H1 (cell line): ENCODE measurements at regions not wholly inside any gene's neighbourhood (a gene's known extent, or its start where the extent isn't known, plus 50 kb on each side); places are given as distances from the start of the nearest gene placed in this dataset.

Source experiments
- CTCF ChIA-PET: fragments of 300-600 bp; sonication (Branson Sonifier 250); formaldehyde crosslinking; loops from one replicate; lab custom pipeline; 2021; ENCODE audit not compliant: partially characterized antibody; lab: Charles Lee
- POLR2A ChIA-PET: fragments of 300-600 bp; sonication (Branson Sonifier 250); formaldehyde crosslinking; loops from one replicate; lab custom pipeline; 2021; ENCODE audit warnings: inconsistent platforms; ENCODE audit not compliant: partially characterized antibody; lab: Charles Lee
- DNase-seq, 2 experiments: peaks; one replicate each; pipeline versions ENCODE4 v3.0.0 to v3.0.0-alpha.2; 2010 to 2022; ENCODE audit warnings: low spot score in 2 of 2, low read depth in 1 of 2, mixed read lengths in 1 of 2
- FAIRE-seq: peaks from 2 replicates; lab custom pipeline; 2011; peaks lifted over from hg19 to GRCh38; lab: Jason Lieb, UNC
- H2AFZ ChIP-seq: 2 replicates; pipeline ENCODE4 v1.8.1; 2012; ENCODE audit warnings: low read length, inconsistent platforms
- H2AK5ac ChIP-seq: 2 replicates; pipeline ENCODE4 v1.6.1; 2013; ENCODE audit warnings: low read depth, low read length
- H2BK120ac ChIP-seq: replicated peaks from 2 replicates; pipeline ENCODE3; 2013; ENCODE audit warnings: low read depth, low read length, inconsistent platforms
- H2BK12ac ChIP-seq: 2 replicates; pipeline ENCODE4 v1.6.1; 2013; ENCODE audit warnings: low read depth, low read length
- H2BK15ac ChIP-seq: 2 replicates; pipeline ENCODE4 v1.6.1; 2013; ENCODE audit warnings: low read length
- H2BK20ac ChIP-seq: 2 replicates; pipeline ENCODE4 v1.6.1; 2013; ENCODE audit warnings: low read length
- H2BK5ac ChIP-seq: 2 replicates; pipeline ENCODE4 v1.6.1; 2013; ENCODE audit warnings: low read depth, low read length
- H3K14ac ChIP-seq: 2 replicates; pipeline ENCODE4 v1.6.1; 2013; ENCODE audit warnings: inconsistent platforms; ENCODE audit not compliant: insufficient read length
- H3K18ac ChIP-seq: 2 replicates; pipeline ENCODE4 v1.6.1; 2013; ENCODE audit warnings: low read length; ENCODE audit errors: extremely low read depth
- H3K23ac ChIP-seq: 2 replicates; pipeline ENCODE4 v1.6.1; 2013; ENCODE audit warnings: inconsistent platforms; ENCODE audit not compliant: insufficient read length
- H3K23me2 ChIP-seq: 2 replicates; pipeline ENCODE4 v1.6.1; 2013; ENCODE audit warnings: low read depth, low read length
- H3K27ac ChIP-seq: 2 replicates; pipeline ENCODE4 v1.6.1; 2011; ENCODE audit warnings: low read depth, low read length, inconsistent platforms
- H3K27me3 ChIP-seq, 4 experiments: replicated peaks in 1 of 4; 1 replicate in 1 of 4; 2 replicates in 3 of 4; pipeline versions ENCODE4 v1.6.1 to v1.8.1; 2011 to 2013; ENCODE audit warnings: low read length in 3 of 4, mild to moderate bottlenecking in 3 of 4, inconsistent platforms in 2 of 4, mixed read lengths in 2 of 4, moderate library complexity in 1 of 4; ENCODE audit not compliant: control insufficient read depth in 3 of 4, insufficient read depth in 3 of 4; ENCODE audit errors: extremely low read depth in 1 of 4
- H3K36me3 ChIP-seq, 4 experiments: 2 replicates each; pipeline versions ENCODE4 v1.6.1 to v1.8.1; 2011 to 2013; ENCODE audit warnings: mild to moderate bottlenecking in 4 of 4, low read length in 3 of 4, moderate library complexity in 2 of 4, control low read depth in 1 of 4, inconsistent platforms in 1 of 4; ENCODE audit not compliant: insufficient read depth in 4 of 4, control insufficient read depth in 2 of 4
- H3K4ac ChIP-seq: replicated peaks from 2 replicates; pipeline ENCODE3; 2013; ENCODE audit warnings: low read length, low read depth, mixed read lengths, inconsistent platforms; ENCODE audit not compliant: insufficient read length
- H3K4me1 ChIP-seq, 4 experiments: replicated peaks in 1 of 4; 1 replicate in 1 of 4; 2 replicates in 3 of 4; pipeline versions ENCODE4 v1.6.1 to v1.8.1; 2011 to 2013; ENCODE audit warnings: low read length in 3 of 4, inconsistent platforms in 2 of 4, mixed read lengths in 1 of 4; ENCODE audit not compliant: insufficient read depth in 4 of 4, control insufficient read depth in 3 of 4
- H3K4me2 ChIP-seq, 2 experiments: 2 replicates each; pipeline versions ENCODE4 v1.6.1 to v1.8.1; 2011 to 2013; ENCODE audit warnings: low read depth in 2 of 2, low read length in 2 of 2, control low read depth in 1 of 2, inconsistent platforms in 1 of 2, mild to moderate bottlenecking in 1 of 2; ENCODE audit not compliant: insufficient read depth in 1 of 2
- H3K4me3 ChIP-seq, 4 experiments: fragments of 200-600, 300-600 bp in 1 of 4; sonication (generic), shearing (Covaris generic), sonication (Bioruptor Twin) in 1 of 4; 2 replicates each; pipeline versions ENCODE4 v1.5.1 to v1.8.1; 2011 to 2016; ENCODE audit warnings: low read length in 4 of 4, low read depth in 3 of 4, control low read depth in 2 of 4, inconsistent platforms in 2 of 4, mild to moderate bottlenecking in 2 of 4, mixed read lengths in 1 of 4, moderate library complexity in 1 of 4; ENCODE audit not compliant: insufficient read depth in 2 of 4; ENCODE audit errors: extremely low read depth in 1 of 4
- H3K56ac ChIP-seq: replicated peaks from 2 replicates; pipeline ENCODE3; 2013; ENCODE audit warnings: low read depth, mild to moderate bottlenecking, mixed read lengths, low read length, inconsistent platforms; ENCODE audit not compliant: insufficient read length
- H3K79me1 ChIP-seq: 2 replicates; pipeline ENCODE4 v1.6.1; 2013; ENCODE audit warnings: low read depth, low read length, control low read depth
- H3K79me2 ChIP-seq, 2 experiments: 2 replicates each; pipeline versions ENCODE4 v1.6.1 to v1.8.1; 2012 to 2013; ENCODE audit warnings: low read length in 2 of 2, mild to moderate bottlenecking in 2 of 2, inconsistent platforms in 1 of 2; ENCODE audit not compliant: insufficient read depth in 2 of 2, control insufficient read depth in 1 of 2
- H3K9ac ChIP-seq, 4 experiments: replicated peaks in 1 of 4; 1 replicate in 1 of 4; 2 replicates in 3 of 4; pipeline versions ENCODE4 v1.6.1 to v1.8.1; 2011 to 2013; ENCODE audit warnings: low read depth in 3 of 4, low read length in 3 of 4, control low read depth in 2 of 4, mild to moderate bottlenecking in 2 of 4, moderate library complexity in 2 of 4, inconsistent platforms in 1 of 4; ENCODE audit errors: extremely low read depth in 1 of 4
- H3K9me3 ChIP-seq, 2 experiments: 2 replicates each; pipeline versions ENCODE4 v1.6.1 to v1.8.1; 2012 to 2013; ENCODE audit warnings: mild to moderate bottlenecking in 2 of 2, moderate library complexity in 2 of 2, control low read depth in 1 of 2, inconsistent platforms in 1 of 2, low read depth in 1 of 2, low read length in 1 of 2, mixed read lengths in 1 of 2; ENCODE audit not compliant: insufficient read depth in 2 of 2
- H4K20me1 ChIP-seq, 2 experiments: replicated peaks in 1 of 2; 2 replicates each; pipeline versions ENCODE3 to v1.8.1; 2011 to 2013; ENCODE audit warnings: inconsistent platforms in 2 of 2, low read length in 2 of 2, mild to moderate bottlenecking in 1 of 2; ENCODE audit not compliant: insufficient read depth in 2 of 2, control insufficient read depth in 1 of 2
- H4K5ac ChIP-seq: 2 replicates; pipeline ENCODE4 v1.6.1; 2013; ENCODE audit warnings: low read length, low read depth, mixed read lengths, inconsistent platforms; ENCODE audit not compliant: insufficient read length
- H4K8ac ChIP-seq: 2 replicates; pipeline ENCODE4 v1.8.0; 2013; ENCODE audit warnings: mild to moderate bottlenecking, moderate library complexity, low read length, inconsistent platforms; ENCODE audit not compliant: insufficient read depth; ENCODE audit errors: extremely low read depth
- H4K91ac ChIP-seq: replicated peaks from 2 replicates; pipeline ENCODE3; 2013; ENCODE audit warnings: low read length, mixed read lengths, inconsistent platforms; ENCODE audit not compliant: insufficient read length
- BCL11A ChIP-seq, 2 experiments: IDR thresholded peaks; one replicate each; pipeline ENCODE4 v1.6.1; 2011; ENCODE audit warnings: low read depth in 2 of 2, low read length in 2 of 2, mild to moderate bottlenecking in 2 of 2
- CBX8 ChIP-seq: fragments of 300-800, 300-1000 bp; sonication (generic); IDR thresholded peaks from 2 replicates; pipeline ENCODE4 v1.7.1; 2016; ENCODE audit warnings: low read depth, low read length, borderline replicate concordance
- CTBP2 ChIP-seq: IDR thresholded peaks from 2 replicates; pipeline ENCODE4 v1.7.0; 2011; ENCODE audit warnings: borderline replicate concordance, mild to moderate bottlenecking, moderate library complexity, mixed read lengths, low read length; ENCODE audit not compliant: insufficient read depth, insufficient read length
- EP300 ChIP-seq, 2 experiments: IDR thresholded peaks; 1 replicate in 1 of 2; 2 replicates in 1 of 2; pipeline ENCODE4 v1.6.1; 2011 to 2012; ENCODE audit warnings: low read depth in 2 of 2, low read length in 2 of 2, mild to moderate bottlenecking in 2 of 2, borderline replicate concordance in 1 of 2, inconsistent platforms in 1 of 2, moderate library complexity in 1 of 2
- JUN ChIP-seq: IDR thresholded peaks from 2 replicates; pipeline ENCODE4 v1.6.1; 2011; ENCODE audit warnings: low read depth, mild to moderate bottlenecking, improper control_type of control experiment, low read length
- JUND ChIP-seq: IDR thresholded peaks from 2 replicates; pipeline ENCODE4 v1.6.1; 2011; ENCODE audit warnings: mild to moderate bottlenecking, improper control_type of control experiment, low read length
- NRF1 ChIP-seq: IDR thresholded peaks from 2 replicates; pipeline ENCODE4 v1.6.1; 2011; ENCODE audit warnings: mild to moderate bottlenecking, low read depth, low read length, improper control_type of control experiment
- SIN3A ChIP-seq, 2 experiments: IDR thresholded peaks in 1 of 2; conservative IDR thresholded peaks in 1 of 2; 2 replicates each; pipeline ENCODE4 v1.6.1; 2011 to 2012; ENCODE audit warnings: low read length in 2 of 2, improper control_type of control experiment in 1 of 2, low read depth in 1 of 2, mild to moderate bottlenecking in 1 of 2
- SRF ChIP-seq: IDR thresholded peaks from 2 replicates; pipeline ENCODE4 v1.6.1; 2011; ENCODE audit warnings: mild to moderate bottlenecking, low read depth, low read length, moderate library complexity
- SUZ12 ChIP-seq: fragments of 200-600 bp; sonication (generic); IDR thresholded peaks from 2 replicates; pipeline ENCODE4 v1.6.1; 2012; ENCODE audit warnings: mild to moderate bottlenecking, inconsistent platforms, low read length, moderate library complexity, mixed read lengths
- USF2 ChIP-seq: IDR thresholded peaks from 2 replicates; pipeline ENCODE4 v1.6.1; 2011; ENCODE audit warnings: low read length, improper control_type of control experiment
- YY1 ChIP-seq: IDR thresholded peaks from 2 replicates; pipeline ENCODE4 v1.6.1; 2011; ENCODE audit warnings: low read depth, mild to moderate bottlenecking, low read length
- WGBS, 2 experiments: shearing (Covaris generic) in 1 of 2; methylation state at CpG; one replicate each; pipeline versions ENCODE4 v1.1.6 to v1.1.7; 2013 to 2015; ENCODE audit warnings: low lambda C conversion rate in 2 of 2, mixed read lengths in 2 of 2, inconsistent platforms in 1 of 2, low coverage in 1 of 2, missing lambda C conversion rate in 1 of 2; ENCODE audit not compliant: insufficient replicate concordance in 2 of 2, insufficient coverage in 1 of 2, insufficient read length in 1 of 2; ENCODE audit errors: extremely low coverage in 1 of 2, missing lambda C conversion rate in 1 of 2; 5-methylcytosine and 5-hydroxymethylcytosine counted together

- DNase-seq (no peak), FAIRE-seq (no peak)
- H3K4ac ChIP-seq, result no peak overlapping the region
- TF ChIP-seq EP300 (IDR thresholded peaks at IDR 0.05; ENCODE audit: borderline replicate concordance in 1 of 2, low read depth in 2 of 2, low read length in 2 of 2), result no peak
- TF ChIP-seq SUZ12, result no peak
- TF ChIP-seq USF2, result no peak
- TF ChIP-seq JUN, result no peak
- TF ChIP-seq BCL11A (IDR thresholded peaks at IDR 0.05; ENCODE audit: low read depth in 2 of 2, low read length in 2 of 2), result no peak
- no peak for TF ChIP-seq NRF1
- TF ChIP-seq JUND, result no peak
- TF ChIP-seq YY1, result no peak
- no peak for TF ChIP-seq CTBP2
- TF ChIP-seq CBX8, result no peak
- no peak for TF ChIP-seq SRF
- TF ChIP-seq SIN3A (conservative IDR thresholded peaks at IDR 0.05 in 1 of 2, IDR thresholded peaks at IDR 0.05 in 1 of 2; ENCODE audit: low read depth in 1 of 2, low read length in 2 of 2), result no peak
These were observed 238.4 kb downstream of the ATG4C start for GRCh38 chr1:63022319-63022718.

More at GRCh38 chr1:63022319-63022718, 238.4 kb downstream of the ATG4C start:
- Histone ChIP-seq H3K18ac (no peak overlapping the region), H3K14ac (no peak overlapping the region), H3K36me3 (no peaks in the 10 kb centered on the region), H3K56ac (no peak overlapping the region), H2BK12ac (no peak overlapping the region), H2BK120ac (no peak overlapping the region), H3K23me2 (no peaks in the 10 kb centered on the region), H3K4me1 (no peaks in the 10 kb centered on the region), H3K4me2 (no peak overlapping the region), H3K9ac (no peak overlapping the region), H4K5ac (no peak overlapping the region), H3K27ac (no peak overlapping the region), H3K9me3 (no peaks in the 10 kb centered on the region), H2BK5ac (no peak overlapping the region), H4K91ac (no peak overlapping the region), H4K20me1 (no peaks in the 10 kb centered on the region), H3K79me2 (no peaks in the 10 kb centered on the region), H2AK5ac (no peak overlapping the region), H2BK15ac (no peak overlapping the region), H3K79me1 (no peaks in the 10 kb centered on the region), H3K27me3 (no peaks in the 10 kb centered on the region), H4K8ac (no peak overlapping the region), H2BK20ac (no peak overlapping the region), H3K4me3 (no peak overlapping the region), H2AFZ (peak overlapping the region; percentile 61), H3K23ac (no peak overlapping the region)
- 43% methylated on average over 2 of the region's 2 CpGs; no CpG with 5 or more reads in 1 of the 2 experiments for WGBS, 2 experiments
- ChIA-PET CTCF (interaction anchor here (1.2 to 1.3 kb wide), 3 partner anchors 14 to 25 kb away, joined by 4 to 5 read pairs (median 4); no protein-coding TSS in a partner anchor), POLR2A (no interaction called here)
